ENCODE measurements at regions not wholly inside any gene's neighbourhood (a gene's known extent, or its start where the extent isn't known, plus 50 kb on each side); places are given as distances from the start of the nearest gene placed in this dataset.

- no peak for DNase-seq (ENCODE audit: low read depth)
- no peak overlapping the region for H3K4me3 ChIP-seq (ENCODE audit: low read depth, low read length)
- no peak for TF ChIP-seq CTCF (conservative IDR thresholded peaks at IDR 0.05; ENCODE audit: low read depth, low read length)
Observed at GRCh38 chrX:42535233-42535632, 242.7 kb downstream of the PPP1R2C start.

- TF ChIP-seq CTCF (conservative IDR thresholded peaks at IDR 0.05; ENCODE audit: low read depth, low read length), result no peak
- H3K4me3 ChIP-seq (ENCODE audit: low read depth, low read length), result no peak overlapping the region
- DNase-seq (ENCODE audit: low read depth), result no peak
Observed at GRCh38 chrX:42533761-42534160, 244.2 kb downstream of the PPP1R2C start.

GRCh38 chrX:42531441-42531840 is 246.5 kb downstream of the PPP1R2C start:
- no peak overlapping the region for H3K4me3 ChIP-seq (ENCODE audit: low read depth, low read length)
- no peak for DNase-seq (ENCODE audit: low read depth)
- TF ChIP-seq CTCF (conservative IDR thresholded peaks at IDR 0.05; ENCODE audit: low read depth, low read length), result no peak

- DNase-seq (ENCODE audit: low read depth), result peak; percentile 66
- H3K4me3 ChIP-seq (ENCODE audit: low read depth, low read length), result no peak overlapping the region
- peak; percentile 40 for TF ChIP-seq CTCF (conservative IDR thresholded peaks at IDR 0.05; ENCODE audit: low read depth, low read length)
Observed at GRCh38 chrX:42530027-42530426, 247.9 kb downstream of the PPP1R2C start.

GRCh38 chrX:42524379-42524778 is 253.6 kb downstream of the PPP1R2C start:
- peak; percentile 90 for DNase-seq (ENCODE audit: low read depth)
- no peak overlapping the region for H3K4me3 ChIP-seq (ENCODE audit: low read depth, low read length)
- no peak for TF ChIP-seq CTCF (conservative IDR thresholded peaks at IDR 0.05; ENCODE audit: low read depth, low read length)

GRCh38 chrX:42519666-42520231 is 258.2 kb downstream of the PPP1R2C start:
- no peak overlapping the region for H3K4me3 ChIP-seq (ENCODE audit: low read depth, low read length)
- TF ChIP-seq CTCF (conservative IDR thresholded peaks at IDR 0.05; ENCODE audit: low read depth, low read length), result peak; percentile 38
- no peak for DNase-seq (ENCODE audit: low read depth)

- no peak for TF ChIP-seq CTCF (conservative IDR thresholded peaks at IDR 0.05; ENCODE audit: low read depth, low read length)
- no peak overlapping the region for H3K4me3 ChIP-seq (ENCODE audit: low read depth, low read length)
- DNase-seq (ENCODE audit: low read depth), result no peak
Observed at GRCh38 chrX:42515939-42516338, 262.0 kb downstream of the PPP1R2C start.

Measured in epithelial cell of proximal tubule (primary cell).